Fibroblast of the aortic adventitia (primary cell): ENCODE measurements at regions not wholly inside any gene's neighbourhood (a gene's known extent, or its start where the extent isn't known, plus 50 kb on each side); places are given as distances from the start of the nearest gene placed in this dataset.
A peak's percentile ranks its signal among the peaks of the same experiment; 100 is the strongest.

Experiments used
- DNase-seq: peaks from one replicate; pipeline ENCODE4 v3.0.0-alpha.2; 2010; ENCODE audit warnings: low read depth
- H3K4me3 ChIP-seq: 2 replicates; pipeline ENCODE4 v1.5.1; 2011; ENCODE audit warnings: low read depth, mild to moderate bottlenecking, control low read depth, low read length, moderate library complexity
- TF ChIP-seq, protein P1 (sequence below): IDR thresholded peaks from 2 replicates; pipeline ENCODE4 v1.5.1; 2011; ENCODE audit warnings: mild to moderate bottlenecking, low read length, control low read depth, inconsistent platforms; ENCODE audit not compliant: insufficient read depth

DNA sequence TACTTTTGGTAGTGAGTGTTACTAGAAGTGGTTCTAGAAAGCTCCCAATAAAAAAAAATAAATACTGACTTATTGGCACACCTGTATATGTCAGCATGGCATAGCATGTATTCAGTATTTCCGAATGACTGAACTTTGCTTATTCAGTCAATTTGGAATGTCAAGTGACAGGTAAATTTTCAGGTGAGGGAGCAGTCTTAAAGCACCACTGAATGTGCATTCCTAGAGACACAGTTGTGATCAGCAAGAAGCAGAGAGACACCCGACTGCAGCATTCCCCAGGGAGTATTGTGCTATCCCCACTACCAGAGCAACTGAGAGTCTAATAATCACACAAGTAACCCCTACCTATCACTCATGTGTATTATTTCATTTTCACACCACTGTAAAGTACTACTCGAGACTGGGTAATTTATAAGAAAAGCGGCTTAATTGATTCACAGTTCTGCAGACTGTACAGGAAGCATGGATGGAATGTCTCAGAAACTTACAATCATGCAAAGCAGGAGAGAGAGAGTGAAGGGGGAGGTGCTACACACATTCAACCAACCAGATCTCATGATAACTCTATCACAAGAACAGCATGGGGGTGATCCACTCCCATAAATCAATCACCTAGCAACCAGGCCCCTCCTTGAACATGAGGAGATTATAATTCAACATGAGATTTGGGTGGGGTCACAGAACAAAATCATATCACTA lies 201.5 kb downstream of the TBX15 start:
- TF ChIP-seq, protein P1, sequence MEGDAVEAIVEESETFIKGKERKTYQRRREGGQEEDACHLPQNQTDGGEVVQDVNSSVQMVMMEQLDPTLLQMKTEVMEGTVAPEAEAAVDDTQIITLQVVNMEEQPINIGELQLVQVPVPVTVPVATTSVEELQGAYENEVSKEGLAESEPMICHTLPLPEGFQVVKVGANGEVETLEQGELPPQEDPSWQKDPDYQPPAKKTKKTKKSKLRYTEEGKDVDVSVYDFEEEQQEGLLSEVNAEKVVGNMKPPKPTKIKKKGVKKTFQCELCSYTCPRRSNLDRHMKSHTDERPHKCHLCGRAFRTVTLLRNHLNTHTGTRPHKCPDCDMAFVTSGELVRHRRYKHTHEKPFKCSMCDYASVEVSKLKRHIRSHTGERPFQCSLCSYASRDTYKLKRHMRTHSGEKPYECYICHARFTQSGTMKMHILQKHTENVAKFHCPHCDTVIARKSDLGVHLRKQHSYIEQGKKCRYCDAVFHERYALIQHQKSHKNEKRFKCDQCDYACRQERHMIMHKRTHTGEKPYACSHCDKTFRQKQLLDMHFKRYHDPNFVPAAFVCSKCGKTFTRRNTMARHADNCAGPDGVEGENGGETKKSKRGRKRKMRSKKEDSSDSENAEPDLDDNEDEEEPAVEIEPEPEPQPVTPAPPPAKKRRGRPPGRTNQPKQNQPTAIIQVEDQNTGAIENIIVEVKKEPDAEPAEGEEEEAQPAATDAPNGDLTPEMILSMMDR, result no peak
- no peak for DNase-seq
- H3K4me3 ChIP-seq, result no peak overlapping the region

DNA sequence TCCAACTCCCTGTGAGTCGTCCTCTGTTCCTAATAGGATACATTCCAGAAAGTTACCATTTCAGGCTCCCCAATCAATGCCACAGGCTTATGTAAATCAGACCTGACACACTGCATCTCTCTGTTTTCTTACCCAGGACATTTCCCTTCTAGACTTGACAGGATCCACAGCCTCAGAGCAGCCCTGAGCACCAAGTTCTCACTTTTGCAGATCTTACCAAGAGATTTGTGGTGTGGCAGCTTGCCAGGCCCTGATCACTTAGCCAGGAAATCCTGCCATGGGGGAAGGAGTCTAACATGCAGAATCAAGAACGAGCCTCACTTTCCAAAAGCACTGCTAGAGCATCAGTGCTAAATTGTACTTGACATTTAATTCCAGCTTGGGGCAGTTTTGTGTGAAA lies 202.9 kb downstream of the TBX15 start:
- no peak overlapping the region for H3K4me3 ChIP-seq
- TF ChIP-seq, protein P1, result no peak
- peak; percentile 9 for DNase-seq

DNA sequence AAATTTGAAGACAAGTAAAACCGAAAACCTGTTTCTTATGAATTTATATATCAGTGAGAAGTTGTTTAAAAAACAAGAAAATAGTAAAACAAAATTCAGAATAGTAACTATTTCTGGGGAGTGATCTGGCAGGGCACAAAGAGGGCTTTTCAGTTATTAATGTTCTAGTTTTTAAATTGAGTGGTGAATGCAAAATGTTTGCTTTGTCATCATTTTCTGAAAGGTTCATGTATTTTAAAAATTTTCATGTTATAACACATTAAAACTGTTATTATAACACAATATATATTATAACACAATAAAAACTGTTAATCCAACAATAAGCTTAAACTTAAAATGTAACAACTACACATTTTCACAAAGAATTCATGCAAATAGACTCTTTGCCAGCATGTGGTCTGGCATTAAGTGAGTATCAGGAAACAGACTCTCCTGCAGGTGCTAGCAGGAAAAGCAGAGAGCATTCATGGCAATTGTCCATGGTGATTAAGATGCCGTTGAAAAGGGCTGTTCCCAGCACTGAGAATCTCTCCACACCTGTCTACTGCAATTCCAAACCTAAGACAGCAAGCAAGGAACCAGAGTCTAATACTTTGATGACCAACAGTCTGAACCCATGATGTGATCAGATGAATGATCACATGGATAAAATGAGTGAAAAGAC lies 204.9 kb downstream of the TBX15 start:
- no peak for DNase-seq
- H3K4me3 ChIP-seq, result no peak overlapping the region
- TF ChIP-seq, protein P1, result no peak

DNA sequence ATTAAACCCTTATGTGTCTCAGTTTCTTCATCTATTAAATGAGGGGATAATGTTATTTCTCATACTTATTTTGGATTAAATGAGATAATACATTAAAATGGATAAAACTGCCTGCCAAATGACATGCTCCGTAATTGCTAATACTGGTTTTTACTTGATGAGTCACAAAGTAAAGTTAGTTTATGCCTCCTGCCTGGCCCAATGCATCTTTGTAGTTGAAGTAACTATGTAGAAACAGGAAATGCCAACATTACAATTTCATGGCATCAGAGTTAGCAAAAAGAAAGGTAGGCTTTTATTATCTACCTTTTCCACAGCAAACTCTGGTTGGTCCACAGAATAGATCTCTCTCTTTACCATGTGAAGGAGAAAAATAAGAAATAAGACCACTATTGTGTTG lies 214.5 kb downstream of the TBX15 start:
- DNase-seq, result no peak
- no peak overlapping the region for H3K4me3 ChIP-seq
- TF ChIP-seq, protein P1, result no peak

DNA sequence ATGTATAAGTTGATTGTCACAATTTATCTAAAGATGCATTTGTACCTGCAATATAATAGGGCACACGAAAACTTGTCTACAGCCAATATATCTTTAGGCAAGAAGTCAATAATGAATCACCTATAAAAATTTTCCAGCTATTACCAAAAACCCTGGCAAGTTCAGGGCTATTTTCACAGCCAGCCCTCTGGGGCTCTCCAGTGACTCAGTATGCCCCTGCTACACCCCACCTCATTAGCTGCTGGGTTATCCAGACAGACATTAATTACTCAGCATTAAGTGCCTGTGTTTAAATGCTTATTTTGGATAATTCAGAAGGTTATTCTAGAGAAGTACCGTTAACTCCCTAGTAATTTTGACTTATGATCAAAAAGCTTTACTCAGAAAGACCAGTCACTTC lies 220.2 kb downstream of the TBX15 start:
- no peak for DNase-seq
- no peak overlapping the region for H3K4me3 ChIP-seq
- TF ChIP-seq, protein P1, result no peak

DNA sequence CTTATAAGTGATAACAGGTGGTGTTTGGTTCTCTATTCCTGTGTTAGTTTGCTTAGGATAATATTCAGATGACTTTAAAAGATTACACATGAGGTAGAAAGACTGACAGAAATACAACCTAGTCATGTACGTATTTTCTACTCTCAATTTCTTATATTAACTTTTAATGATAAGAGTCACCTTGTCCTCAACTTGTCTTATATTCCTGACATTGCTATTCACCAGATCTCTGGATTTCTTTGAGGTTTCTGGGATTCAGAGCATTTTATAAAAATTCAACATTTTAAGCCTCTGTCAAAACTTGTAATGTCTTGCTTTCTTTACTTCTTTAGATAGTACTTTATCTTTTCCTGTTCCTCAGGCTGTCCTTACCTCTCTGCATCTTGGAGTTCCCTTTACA lies 234.2 kb downstream of the TBX15 start:
- TF ChIP-seq, protein P1, result no peak
- no peak overlapping the region for H3K4me3 ChIP-seq
- DNase-seq, result no peak
